ENCODE measurements at regions not wholly inside any gene's neighbourhood (a gene's known extent, or its start where the extent isn't known, plus 50 kb on each side); places are given as distances from the start of the nearest gene placed in this dataset.

DNA sequence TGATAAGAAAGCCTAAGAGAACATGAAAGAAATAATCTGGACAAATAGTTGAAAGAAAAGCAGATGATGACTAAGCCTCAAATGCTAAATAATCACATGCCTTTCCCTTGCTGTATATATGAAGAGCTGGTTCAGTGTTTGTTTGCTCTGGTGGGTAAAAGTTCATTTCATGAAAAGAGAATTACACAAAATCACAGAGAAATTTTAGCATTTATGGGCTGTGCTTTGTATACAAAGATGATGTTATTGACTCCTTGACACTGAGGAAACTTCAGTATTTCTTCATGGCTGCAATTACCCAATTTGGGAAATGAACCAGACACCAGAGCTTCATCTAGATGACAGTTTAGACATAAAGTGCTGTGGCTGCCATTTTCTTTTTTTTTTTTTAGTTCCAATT, 527.2 kb downstream of the NR2F1-AS1 start:
- H3K27me3 ChIP-seq, result no peaks in the 10 kb centered on the region
- no peaks in the 10 kb centered on the region for H3K4me1 ChIP-seq
- ATAC-seq, result no peak
- no peak overlapping the region for H3K4me3 ChIP-seq
- TF ChIP-seq EP300 (IDR thresholded peaks at IDR 0.05) (no peak), POLR2AphosphoS5 (IDR thresholded peaks at IDR 0.05) (no peak), POLR2A (IDR thresholded peaks at IDR 0.05) (no peak)
- TF ChIP-seq, protein P1, sequence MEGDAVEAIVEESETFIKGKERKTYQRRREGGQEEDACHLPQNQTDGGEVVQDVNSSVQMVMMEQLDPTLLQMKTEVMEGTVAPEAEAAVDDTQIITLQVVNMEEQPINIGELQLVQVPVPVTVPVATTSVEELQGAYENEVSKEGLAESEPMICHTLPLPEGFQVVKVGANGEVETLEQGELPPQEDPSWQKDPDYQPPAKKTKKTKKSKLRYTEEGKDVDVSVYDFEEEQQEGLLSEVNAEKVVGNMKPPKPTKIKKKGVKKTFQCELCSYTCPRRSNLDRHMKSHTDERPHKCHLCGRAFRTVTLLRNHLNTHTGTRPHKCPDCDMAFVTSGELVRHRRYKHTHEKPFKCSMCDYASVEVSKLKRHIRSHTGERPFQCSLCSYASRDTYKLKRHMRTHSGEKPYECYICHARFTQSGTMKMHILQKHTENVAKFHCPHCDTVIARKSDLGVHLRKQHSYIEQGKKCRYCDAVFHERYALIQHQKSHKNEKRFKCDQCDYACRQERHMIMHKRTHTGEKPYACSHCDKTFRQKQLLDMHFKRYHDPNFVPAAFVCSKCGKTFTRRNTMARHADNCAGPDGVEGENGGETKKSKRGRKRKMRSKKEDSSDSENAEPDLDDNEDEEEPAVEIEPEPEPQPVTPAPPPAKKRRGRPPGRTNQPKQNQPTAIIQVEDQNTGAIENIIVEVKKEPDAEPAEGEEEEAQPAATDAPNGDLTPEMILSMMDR (IDR thresholded peaks at IDR 0.05), result no peak
- H3K27ac ChIP-seq, result no peak overlapping the region
- H3K9me3 ChIP-seq, result no peaks in the 10 kb centered on the region
- H3K36me3 ChIP-seq, result no peaks in the 10 kb centered on the region

DNA sequence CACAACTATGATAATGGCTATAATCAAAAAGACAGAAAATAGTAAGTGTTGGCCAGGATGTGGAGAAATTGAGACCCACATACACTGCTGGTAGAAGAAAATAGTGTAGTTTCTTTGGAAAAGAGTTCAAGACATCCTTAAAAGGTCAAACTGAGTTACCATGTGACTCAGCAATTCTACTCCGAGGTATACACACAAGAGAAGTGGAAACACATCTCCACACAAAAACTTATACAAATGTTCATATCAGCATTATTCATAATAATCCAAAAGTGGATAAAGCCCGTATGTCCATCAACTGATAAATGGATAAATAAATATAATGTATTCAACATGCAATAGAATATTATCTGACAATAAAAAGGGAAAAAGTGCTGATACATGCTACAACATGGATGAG, 532.2 kb downstream of the NR2F1-AS1 start:
- Histone ChIP-seq H3K4me3 (no peak overlapping the region), H3K27me3 (no peaks in the 10 kb centered on the region), H3K4me1 (no peaks in the 10 kb centered on the region), H3K36me3 (no peaks in the 10 kb centered on the region), H3K9me3 (no peaks in the 10 kb centered on the region), H3K27ac (no peak overlapping the region)
- no peak for ATAC-seq
- TF ChIP-seq POLR2AphosphoS5 (IDR thresholded peaks at IDR 0.05) (no peak), EP300 (IDR thresholded peaks at IDR 0.05) (no peak), POLR2A (IDR thresholded peaks at IDR 0.05) (no peak)
- TF ChIP-seq, protein P1 (IDR thresholded peaks at IDR 0.05), result no peak
- WGBS, 2 donors (ENCODE audit: low coverage in 1 of 2), result 68 to 90% methylated on average over 2 of the region's 2 CpGs

DNA sequence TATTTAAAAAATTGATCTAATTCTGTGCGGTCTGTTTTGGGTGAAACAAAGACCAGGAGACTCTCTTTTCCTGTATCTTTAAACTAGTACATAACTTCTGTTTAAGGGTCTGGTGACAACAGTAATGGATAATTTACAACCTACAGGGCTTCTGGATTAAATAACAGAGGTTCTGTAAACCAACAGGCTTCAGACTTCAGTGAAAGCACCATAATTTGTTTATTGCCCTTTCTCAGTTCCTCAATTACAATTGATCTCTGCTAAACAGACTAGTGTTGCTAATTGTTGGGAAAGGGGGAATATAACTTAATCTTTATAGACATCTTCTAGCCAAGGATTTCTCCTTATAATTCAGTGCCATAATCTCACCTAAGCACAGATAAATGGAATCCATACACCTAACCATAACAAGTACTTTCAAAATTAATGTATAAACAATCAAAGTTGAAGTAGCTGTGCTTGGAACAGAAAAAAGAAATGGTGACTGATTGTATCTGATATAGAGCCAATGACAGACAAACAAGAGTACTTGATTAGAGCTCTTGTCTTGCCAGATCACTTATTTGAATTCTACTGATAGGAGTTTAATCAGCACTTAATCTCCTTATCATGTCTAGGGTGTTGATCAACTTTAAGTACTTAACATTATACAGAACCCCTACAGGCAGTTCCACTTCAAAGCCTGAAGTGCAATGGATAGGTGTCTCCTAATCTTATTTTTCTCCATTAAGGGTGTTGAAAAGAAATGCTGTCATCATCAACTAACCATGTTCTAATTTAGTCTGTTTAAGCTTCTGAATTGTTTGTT, 536.0 kb downstream of the NR2F1-AS1 start:
- TF ChIP-seq, protein P1 (IDR thresholded peaks at IDR 0.05), result no peak
- TF ChIP-seq EP300 (IDR thresholded peaks at IDR 0.05) (no peak), POLR2A (IDR thresholded peaks at IDR 0.05) (no peak), POLR2AphosphoS5 (IDR thresholded peaks at IDR 0.05) (no peak)
- no peaks in the 10 kb centered on the region for H3K9me3 ChIP-seq
- H3K27me3 ChIP-seq, result no peaks in the 10 kb centered on the region
- no peak overlapping the region for H3K4me3 ChIP-seq
- H3K36me3 ChIP-seq, result no peaks in the 10 kb centered on the region
- ATAC-seq, result no peak
- no peak overlapping the region for H3K27ac ChIP-seq
- H3K4me1 ChIP-seq, result no peaks in the 10 kb centered on the region
- 71 to 83% methylated on average over 1 of the region's 1 CpG for WGBS, 2 donors (ENCODE audit: low coverage in 1 of 2)

DNA sequence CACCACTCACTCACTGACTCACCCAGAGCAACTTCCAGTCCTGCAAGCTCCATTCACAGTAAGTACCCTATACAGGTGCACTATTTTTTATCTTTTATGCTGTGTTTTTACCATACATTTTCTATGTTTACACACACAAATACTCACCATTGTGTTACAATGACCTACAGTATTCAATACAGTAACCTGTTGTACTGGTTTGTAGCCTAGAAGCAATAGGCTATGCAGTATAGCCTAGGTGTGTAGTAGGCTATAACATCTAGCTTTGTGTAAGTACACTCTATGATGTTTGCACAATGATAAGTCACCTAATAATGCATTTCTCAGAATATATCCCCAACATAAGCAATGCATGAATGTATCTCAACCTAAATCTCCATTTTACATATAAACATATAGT, 541.1 kb downstream of the NR2F1-AS1 start:
- no peaks in the 10 kb centered on the region for H3K36me3 ChIP-seq
- TF ChIP-seq POLR2AphosphoS5 (IDR thresholded peaks at IDR 0.05) (no peak), POLR2A (IDR thresholded peaks at IDR 0.05) (no peak), EP300 (IDR thresholded peaks at IDR 0.05) (no peak)
- TF ChIP-seq, protein P1 (IDR thresholded peaks at IDR 0.05), result no peak
- no peaks in the 10 kb centered on the region for H3K9me3 ChIP-seq
- H3K27me3 ChIP-seq, result no peaks in the 10 kb centered on the region
- H3K4me3 ChIP-seq, result no peak overlapping the region
- H3K27ac ChIP-seq, result no peak overlapping the region
- H3K4me1 ChIP-seq, result no peaks in the 10 kb centered on the region
- ATAC-seq, result no peak
